Esophagus muscularis mucosa (tissue), 4 donors: ENCODE measurements at regions not wholly inside any gene's neighbourhood (a gene's known extent, or its start where the extent isn't known, plus 50 kb on each side); places are given as distances from the start of the nearest gene placed in this dataset.
"Not testable (repeated sequence)": the region's sequence is repeated elsewhere in the genome, so short reads cannot be mapped to it uniquely, and the experiment has no call there.

Experiments used
- DNase-seq: peaks from one replicate; pipeline ENCODE4 v3.0.0-alpha.2; 2017; ENCODE audit errors: extremely low spot score
- H3K27ac ChIP-seq, 4 donors: fragments of 200-600 bp; sonication (generic); replicated peaks in 1 of 4; 1 replicate in 3 of 4; 2 replicates in 1 of 4; pipeline ENCODE4 v1.5.1; 2016 to 2019; ENCODE audit warnings: mild to moderate bottlenecking in 1 of 4
- H3K27me3 ChIP-seq, 4 donors: fragments of 200-600 bp; sonication (generic); one replicate each; pipeline versions ENCODE4 v1.5.1 to v1.6.0; 2016 to 2019
- H3K36me3 ChIP-seq, 4 donors: fragments of 200-600 bp; sonication (generic); one replicate each; pipeline ENCODE4 v1.5.1; 2016 to 2019
- H3K4me1 ChIP-seq, 4 donors: fragments of 200-600 bp; sonication (generic); one replicate each; pipeline ENCODE4 v1.5.1; 2016 to 2019
- H3K4me3 ChIP-seq, 4 donors: fragments of 200-600 bp; sonication (generic); 1 replicate in 2 of 4; 2 replicates in 2 of 4; pipeline ENCODE4 v1.5.1; 2016 to 2019; ENCODE audit warnings: mild to moderate bottlenecking in 4 of 4, moderate library complexity in 1 of 4
- H3K9me3 ChIP-seq, 4 donors: fragments of 200-600 bp; sonication (generic); 1 replicate in 3 of 4; 2 replicates in 1 of 4; pipeline ENCODE4 v1.5.1; 2016 to 2019
- CTCF ChIP-seq, 3 experiments: fragments of 200-600 bp in 2 of 3; fragments of 450-650 bp in 1 of 3; sonication (generic) in 2 of 3; IDR thresholded peaks; one replicate each; pipeline ENCODE4 v1.5.1; 2017 to 2019; ENCODE audit warnings: antibody characterized with exemption in 3 of 3, mild to moderate bottlenecking in 2 of 3, moderate library complexity in 1 of 3
- EP300 ChIP-seq: sonication (generic); formaldehyde crosslinking; IDR thresholded peaks from one replicate; pipeline ENCODE4 v1.6.1; 2017; ENCODE audit warnings: antibody characterized with exemption
- POLR2A ChIP-seq: fragments of 450-650 bp; IDR thresholded peaks from one replicate; pipeline ENCODE4 v1.6.1; 2017; ENCODE audit warnings: antibody characterized with exemption, moderate library complexity, mild to moderate bottlenecking, low read depth
- POLR2AphosphoS5 ChIP-seq, 2 donors: sonication (generic); formaldehyde crosslinking; IDR thresholded peaks; one replicate each; pipeline ENCODE4 v1.6.1; 2017; ENCODE audit warnings: antibody characterized with exemption in 2 of 2
- WGBS: methylation state at CpG from one replicate; pipeline ENCODE4 v1.1.5; 2018; 5-methylcytosine and 5-hydroxymethylcytosine counted together
- intact Hi-C: fragments of 100-400 bp; cut with DNase I; formaldehyde crosslinking; loops from one replicate; pipeline ENCODE4 v1.15.1; 2023

GRCh38 chr11:106552694-106553203, 465.5 kb downstream of the GUCY1A2 start:
- Histone ChIP-seq H3K4me1 (no peaks in the 10 kb centered on the region), H3K36me3 (no peaks in the 10 kb centered on the region), H3K9me3 (peaks cover 0 to 6% (median under 1%) of the 10 kb centered on the region in 4 donors), H3K4me3 (no peak overlapping the region), H3K27me3 (no peaks in the 10 kb centered on the region), H3K27ac (no peak overlapping the region)
- intact Hi-C loops, result no loop called here
- TF ChIP-seq POLR2AphosphoS5 (IDR thresholded peaks at IDR 0.05), result no peak
- no peak for DNase-seq
- 90% methylated on average over 5 of the region's 6 CpGs for WGBS

- DNase-seq, result no peak
- Histone ChIP-seq H3K4me1 (no peaks in the 10 kb centered on the region), H3K27me3 (no peaks in the 10 kb centered on the region), H3K36me3 (no peaks in the 10 kb centered on the region), H3K27ac (no peak overlapping the region), H3K9me3 (peaks cover 0 to 6% (median 1%) of the 10 kb centered on the region in 4 donors), H3K4me3 (no peak overlapping the region)
- 100% methylated on average over 1 of the region's 6 CpGs for WGBS
- intact Hi-C loops, result no loop called here
- no peak for TF ChIP-seq POLR2A
- TF ChIP-seq EP300, result no peak
- TF ChIP-seq CTCF (IDR thresholded peaks at IDR 0.05), result no peak
- TF ChIP-seq POLR2AphosphoS5 (IDR thresholded peaks at IDR 0.05), result no peak
Observed at GRCh38 chr11:106553304-106553703, 465.0 kb downstream of the GUCY1A2 start.

- not testable (repeated sequence) for H3K27me3 ChIP-seq
Observed at GRCh38 chr11:106555566-106556250, 462.6 kb downstream of the GUCY1A2 start.

GRCh38 chr11:106565326-106565725, 452.9 kb downstream of the GUCY1A2 start:
- Histone ChIP-seq H3K27me3 (no peaks in the 10 kb centered on the region), H3K9me3 (no peaks in the 10 kb centered on the region), H3K4me1 (no peaks in the 10 kb centered on the region), H3K36me3 (no peaks in the 10 kb centered on the region), H3K4me3 (no peak overlapping the region), H3K27ac (no peak overlapping the region)
- 92% methylated on average over 2 of the region's 2 CpGs for WGBS
- TF ChIP-seq POLR2AphosphoS5 (IDR thresholded peaks at IDR 0.05) (no peak), EP300 (no peak), POLR2A (no peak), CTCF (IDR thresholded peaks at IDR 0.05) (no peak)
- DNase-seq, result no peak
- intact Hi-C loops, result no loop called here

More at GRCh38 chr11:106555566-106556250, 462.6 kb downstream of the GUCY1A2 start:
- H3K4me3 ChIP-seq, H3K27ac ChIP-seq, H3K9me3 ChIP-seq, DNase-seq, H3K36me3 ChIP-seq, H3K4me1 ChIP-seq, intact Hi-C loops: not testable (repeated sequence)
- WGBS, result 94% methylated on average over 13 of the region's 13 CpGs

- intact Hi-C loops, result no loop called here
- Histone ChIP-seq H3K27ac (no peak overlapping the region), H3K27me3 (no peaks in the 10 kb centered on the region), H3K9me3 (no peaks in the 10 kb centered on the region), H3K36me3 (no peaks in the 10 kb centered on the region), H3K4me1 (no peaks in the 10 kb centered on the region), H3K4me3 (no peak overlapping the region)
- WGBS, result 96% methylated on average over 3 of the region's 3 CpGs
- DNase-seq, result no peak
- TF ChIP-seq POLR2AphosphoS5 (IDR thresholded peaks at IDR 0.05), result no peak
Observed at GRCh38 chr11:106568632-106569031, 449.6 kb downstream of the GUCY1A2 start.

- H3K4me1 ChIP-seq, H3K36me3 ChIP-seq, H3K9me3 ChIP-seq, intact Hi-C loops, H3K27me3 ChIP-seq, DNase-seq, H3K27ac ChIP-seq, H3K4me3 ChIP-seq: not testable (repeated sequence)
- 83% methylated on average over 4 of the region's 5 CpGs for WGBS
Observed at GRCh38 chr11:106577384-106577783, 440.9 kb downstream of the GUCY1A2 start.

- DNase-seq, result no peak
- Histone ChIP-seq H3K36me3 (no peaks in the 10 kb centered on the region), H3K9me3 (peaks cover 0 to 5% (median 4%) of the 10 kb centered on the region in 4 donors), H3K27me3 (no peaks in the 10 kb centered on the region), H3K4me3 (no peak overlapping the region), H3K27ac (no peak overlapping the region), H3K4me1 (no peaks in the 10 kb centered on the region)
- no peak for TF ChIP-seq EP300
- no peak for TF ChIP-seq POLR2AphosphoS5 (IDR thresholded peaks at IDR 0.05)
- TF ChIP-seq POLR2A, result no peak
- TF ChIP-seq CTCF (IDR thresholded peaks at IDR 0.05), result no peak
- 63% methylated on average over 6 of the region's 6 CpGs for WGBS
- intact Hi-C loops, result no loop called here
Observed at GRCh38 chr11:106581399-106581798, 436.9 kb downstream of the GUCY1A2 start.
